K562 (cell line): ENCODE measurements at regions not wholly inside any gene's neighbourhood (a gene's known extent, or its start where the extent isn't known, plus 50 kb on each side); places are given as distances from the start of the nearest gene placed in this dataset.

ENCODE experiments used
- ATAC-seq: fragments of 200-7000 bp; cut with Tn5 transposase; 3 replicates; pipeline ENCODE4 v1.9.1; 2020; ENCODE audit warnings: moderate library complexity
- BruUV-seq: library from RNA; stranded (reverse); fragments of 400-500 nt; replicated peaks from 2 replicates; lab custom pipeline; 2021; lab: Mats Ljungman, UMichigan
- CTCF ChIA-PET: fragments of 300-600 bp; formaldehyde crosslinking; extraction: SDS; loops from one replicate; lab custom pipeline; 2021; ENCODE audit warnings: low intra/inter-chr PET ratio; lab: Yijun Ruan, JAX
- POLR2A ChIA-PET: fragments of 300-600, 350-650 bp; sonication (Branson Sonifier 250); formaldehyde crosslinking; extraction: SDS; loops from one replicate; lab custom pipeline; 2021; ENCODE audit warnings: antibody characterized with exemption, inconsistent platforms; lab: Yijun Ruan, JAX
- DNase-seq, 4 experiments: peaks; one replicate each; pipeline versions ENCODE4 v3.0.0 to v3.0.0-alpha.2; 2011 to 2018; ENCODE audit warnings: low spot score in 3 of 4, mixed read lengths in 3 of 4; ENCODE audit errors: extremely low read depth in 1 of 4
- FAIRE-seq: peaks from 2 replicates; lab custom pipeline; 2011; peaks lifted over from hg19 to GRCh38; lab: Jason Lieb, UNC
- H2AFZ ChIP-seq: 2 replicates; pipeline ENCODE4 v1.6.0; 2011; ENCODE audit warnings: low read depth, low read length, control low read depth, inconsistent platforms
- H3K27ac ChIP-seq: fragments of 200-600 bp; 3 replicates; pipeline ENCODE4 v1.8.0; 2011; ENCODE audit warnings: low read depth, mild to moderate bottlenecking, control low read depth, inconsistent platforms, low read length, moderate library complexity, mixed read lengths; ENCODE audit errors: extremely low read depth
- H3K27me3 ChIP-seq, 2 experiments: fragments of 300-600 bp in 1 of 2; 2 replicates in 1 of 2; 3 replicates in 1 of 2; pipeline versions ENCODE4 v1.6.0 to v1.8.0; 2011; ENCODE audit warnings: inconsistent platforms in 2 of 2, low read length in 2 of 2, mild to moderate bottlenecking in 1 of 2, mixed read lengths in 1 of 2, moderate library complexity in 1 of 2; ENCODE audit not compliant: control insufficient read depth in 2 of 2, insufficient read depth in 2 of 2
- H3K36me3 ChIP-seq: fragments of 300-600 bp; 3 replicates; pipeline ENCODE4 v1.8.0; 2011; ENCODE audit warnings: mild to moderate bottlenecking, low read length, inconsistent platforms; ENCODE audit not compliant: control insufficient read depth, insufficient read depth
- H3K4me1 ChIP-seq, 2 experiments: fragments of 200-600 bp in 1 of 2; replicated peaks in 1 of 2; 2 replicates in 1 of 2; 3 replicates in 1 of 2; pipeline versions ENCODE4 v1.5.1 to v1.8.0; 2011; ENCODE audit warnings: inconsistent platforms in 2 of 2, low read length in 2 of 2, mild to moderate bottlenecking in 1 of 2, mixed read lengths in 1 of 2, moderate library complexity in 1 of 2; ENCODE audit not compliant: control insufficient read depth in 2 of 2, insufficient read depth in 2 of 2
- H3K4me2 ChIP-seq: 2 replicates; pipeline ENCODE4 v1.6.1; 2011; ENCODE audit warnings: low read length, control low read depth, inconsistent platforms, mixed read lengths; ENCODE audit not compliant: insufficient read depth
- H3K4me3 ChIP-seq: fragments of 200-600 bp; sonication (generic), shearing (Covaris generic); 2 replicates; pipeline ENCODE4 v1.5.1; 2016; ENCODE audit warnings: control low read depth, inconsistent platforms
- H3K79me2 ChIP-seq: fragments of 200-600 bp; 3 replicates; pipeline ENCODE4 v1.8.0; 2011; ENCODE audit warnings: low read length, inconsistent platforms; ENCODE audit not compliant: control insufficient read depth, insufficient read depth
- H3K9ac ChIP-seq, 2 experiments: 2 replicates each; pipeline versions ENCODE4 v1.6.0 to v1.6.1; 2011; ENCODE audit warnings: low read depth in 2 of 2, low read length in 2 of 2, control low read depth in 1 of 2, inconsistent platforms in 1 of 2, mild to moderate bottlenecking in 1 of 2, mixed read lengths in 1 of 2; ENCODE audit not compliant: insufficient read depth in 1 of 2
- H3K9me1 ChIP-seq: one replicate; pipeline ENCODE4 v1.6.0; 2011; ENCODE audit warnings: inconsistent platforms, mild to moderate bottlenecking, low read length, moderate library complexity; ENCODE audit not compliant: control insufficient read depth, insufficient read depth
- H3K9me3 ChIP-seq: replicated peaks from 2 replicates; pipeline ENCODE4 v1.5.1; 2011; ENCODE audit warnings: low read depth, low read length, inconsistent platforms; ENCODE audit not compliant: control insufficient read depth, insufficient read depth
- H4K20me1 ChIP-seq: replicated peaks from 2 replicates; pipeline ENCODE4 v1.6.1; 2011; ENCODE audit warnings: low read length, inconsistent platforms, mixed read lengths; ENCODE audit not compliant: control insufficient read depth, insufficient read depth
- CBX1 ChIP-seq: sonication (generic); IDR thresholded peaks from 2 replicates; pipeline ENCODE4 v1.6.1; 2016; ENCODE audit warnings: antibody characterized with exemption, low read depth, mild to moderate bottlenecking
- CSDE1 ChIP-seq, 2 experiments: fragments of 450-650 bp; IDR thresholded peaks; 2 replicates each; pipeline ENCODE4 v1.6.1; 2016; ENCODE audit warnings: mild to moderate bottlenecking in 1 of 2
- DDX20 ChIP-seq: fragments of 450-650 bp; IDR thresholded peaks from 2 replicates; pipeline ENCODE4 v1.6.1; 2016; ENCODE audit warnings: missing genetic modification characterization, low read depth, mild to moderate bottlenecking, missing compliant biosample characterization, moderate library complexity
- EZH2 ChIP-seq: IDR thresholded peaks from 2 replicates; pipeline ENCODE4 v1.6.1; 2012; ENCODE audit warnings: low read depth, mild to moderate bottlenecking, inconsistent platforms, low read length, borderline replicate concordance
- FOXP1 ChIP-seq: sonication (generic); formaldehyde crosslinking; IDR thresholded peaks from 2 replicates; pipeline ENCODE4 v1.8.0; 2022; ENCODE audit warnings: mild to moderate bottlenecking, missing genetic modification reagents
- GTF2E2 ChIP-seq: fragments of 200-800 bp; sonication (Bioruptor generic); IDR thresholded peaks from 2 replicates; pipeline ENCODE4 v1.6.1; 2016; ENCODE audit warnings: missing genetic modification characterization, missing compliant biosample characterization
- HLTF ChIP-seq: fragments of 450-650 bp; IDR thresholded peaks from 2 replicates; pipeline ENCODE4 v1.6.1; 2016
- MCM7 ChIP-seq, 2 experiments: fragments of 450-650 bp; IDR thresholded peaks; 2 replicates each; pipeline ENCODE4 v1.6.1; 2016 to 2018
- MEIS2 ChIP-seq: fragments of 450-650 bp; IDR thresholded peaks from 2 replicates; pipeline ENCODE4 v1.6.1; 2014; ENCODE audit warnings: mild to moderate bottlenecking; ENCODE audit not compliant: partially characterized antibody
- STAT5B ChIP-seq: fragments of 250-450 bp; sonication (Bioruptor Pico); IDR thresholded peaks from 2 replicates; pipeline ENCODE4 v1.8.0; 2021; ENCODE audit warnings: mild to moderate bottlenecking, inconsistent platforms
- TARDBP ChIP-seq: fragments of 450-650 bp; IDR thresholded peaks from 2 replicates; pipeline ENCODE4 v1.6.1; 2016
- ZFX ChIP-seq: sonication (generic); formaldehyde crosslinking; IDR thresholded peaks from 2 replicates; pipeline ENCODE4 v1.8.0; 2022; ENCODE audit warnings: mild to moderate bottlenecking, missing genetic modification reagents, moderate library complexity
- ZNF699 ChIP-seq: fragments of 250-450 bp; sonication (Bioruptor Pico); IDR thresholded peaks from 2 replicates; pipeline ENCODE4 v1.8.0; 2021; ENCODE audit warnings: mild to moderate bottlenecking, moderate library complexity; ENCODE audit not compliant: insufficient replicate concordance
- WGBS: fragments of 100-300 bp; shearing (Covaris generic); methylation state at CpG from one replicate; pipeline ENCODE4 v1.1.6; 2016; ENCODE audit warnings: low coverage, mixed read lengths; ENCODE audit not compliant: insufficient coverage; ENCODE audit errors: missing lambda C conversion rate; 5-methylcytosine and 5-hydroxymethylcytosine counted together
- in situ Hi-C: fragments of 300-500 bp; cut with MboI; formaldehyde crosslinking; loops from 4 replicates; pipeline ENCODE4 v1.15.0; 2018; ENCODE audit warnings: inconsistent platforms, mixed read lengths
- intact Hi-C: fragments of 100-400 bp; cut with micrococcal nuclease; formaldehyde crosslinking; loops from 2 replicates; pipeline ENCODE4 v1.14.2; 2022
- TF ChIP-seq, protein P1 (sequence below): fragments of 450-650 bp; formaldehyde crosslinking; IDR thresholded peaks from 2 replicates; pipeline ENCODE4 v1.4.0; 2022; ENCODE audit warnings: mild to moderate bottlenecking, moderate library complexity
- TF ChIP-seq, protein P2 (sequence below): fragments of 450-650 bp; formaldehyde crosslinking; IDR thresholded peaks from 2 replicates; pipeline ENCODE4 v1.4.0; 2020; ENCODE audit warnings: mild to moderate bottlenecking, moderate library complexity

DNA sequence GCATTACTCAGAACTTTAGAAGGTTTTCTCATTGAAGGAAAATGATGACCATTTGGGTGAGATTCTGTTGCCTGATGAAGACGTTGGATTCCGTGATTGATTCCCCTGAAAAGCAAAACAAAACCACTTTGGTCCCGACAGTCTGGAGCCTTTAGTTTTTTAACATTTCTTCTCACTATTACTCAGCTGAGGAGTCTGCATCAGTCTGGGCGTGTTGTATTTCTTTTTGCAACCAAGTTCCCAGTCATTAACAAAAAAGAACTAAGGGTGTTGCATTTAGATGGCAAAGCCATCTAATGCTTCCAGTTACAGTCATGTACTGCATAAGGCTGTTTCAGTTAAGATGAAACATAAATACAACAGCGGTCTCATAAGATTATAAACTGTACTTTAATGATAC, 343.1 kb upstream of the CDH2 start:
- Histone ChIP-seq H3K9me1 (no peaks in the 10 kb centered on the region), H3K4me2 (no peak overlapping the region), H3K36me3 (no peaks in the 10 kb centered on the region), H3K4me1 (no peaks in the 10 kb centered on the region), H3K4me3 (no peak overlapping the region)
- WGBS: 1% methylated on average over 5 of the region's 5 CpGs
- in situ Hi-C loops: no loop called here
- CTCF ChIA-PET: no interaction called here
- TF ChIP-seq DDX20 (tag) (no peak), HLTF (no peak), FOXP1 (CRISPR knock-in tag) (no peak), STAT5B (no peak), CSDE1 (IDR thresholded peaks at IDR 0.05) (no peak), MEIS2 (no peak), TARDBP (no peak), MCM7 (IDR thresholded peaks at IDR 0.05) (no peak), GTF2E2 (tag) (no peak), ZFX (CRISPR knock-in tag) (no peak), CBX1 (no peak), EZH2 (no peak), ZNF699 (no peak)
- TF ChIP-seq, protein P1, sequence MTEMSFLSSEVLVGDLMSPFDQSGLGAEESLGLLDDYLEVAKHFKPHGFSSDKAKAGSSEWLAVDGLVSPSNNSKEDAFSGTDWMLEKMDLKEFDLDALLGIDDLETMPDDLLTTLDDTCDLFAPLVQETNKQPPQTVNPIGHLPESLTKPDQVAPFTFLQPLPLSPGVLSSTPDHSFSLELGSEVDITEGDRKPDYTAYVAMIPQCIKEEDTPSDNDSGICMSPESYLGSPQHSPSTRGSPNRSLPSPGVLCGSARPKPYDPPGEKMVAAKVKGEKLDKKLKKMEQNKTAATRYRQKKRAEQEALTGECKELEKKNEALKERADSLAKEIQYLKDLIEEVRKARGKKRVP (CRISPR knock-in tag): no peak
- TF ChIP-seq, protein P2, sequence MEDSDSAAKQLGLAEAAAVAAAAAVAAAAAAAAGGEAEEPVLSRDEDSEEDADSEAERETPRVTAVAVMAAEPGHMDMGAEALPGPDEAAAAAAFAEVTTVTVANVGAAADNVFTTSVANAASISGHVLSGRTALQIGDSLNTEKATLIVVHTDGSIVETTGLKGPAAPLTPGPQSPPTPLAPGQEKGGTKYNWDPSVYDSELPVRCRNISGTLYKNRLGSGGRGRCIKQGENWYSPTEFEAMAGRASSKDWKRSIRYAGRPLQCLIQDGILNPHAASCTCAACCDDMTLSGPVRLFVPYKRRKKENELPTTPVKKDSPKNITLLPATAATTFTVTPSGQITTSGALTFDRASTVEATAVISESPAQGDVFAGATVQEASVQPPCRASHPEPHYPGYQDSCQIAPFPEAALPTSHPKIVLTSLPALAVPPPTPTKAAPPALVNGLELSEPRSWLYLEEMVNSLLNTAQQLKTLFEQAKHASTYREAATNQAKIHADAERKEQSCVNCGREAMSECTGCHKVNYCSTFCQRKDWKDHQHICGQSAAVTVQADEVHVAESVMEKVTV (CRISPR knock-in tag): no peak
- TF ChIP-seq, all 486 proteins: peak for 0
- DNase-seq: no peak
- Histone ChIP-seq H3K9ac (no peak overlapping the region), H2AFZ (no peak overlapping the region), H3K27ac (no peak overlapping the region), H3K27me3 (no peaks in the 10 kb centered on the region), H4K20me1 (no peaks in the 10 kb centered on the region), H3K9me3 (no peaks in the 10 kb centered on the region; the same call in 1 of the 2 replicates), H3K79me2 (no peaks in the 10 kb centered on the region)
- POLR2A ChIA-PET: no interaction called here
- BruUV-seq: no TSS peak
- ATAC-seq: no peak
- intact Hi-C loops: no loop called here
- no peak for FAIRE-seq
